Lung (tissue), 11 donors: ENCODE measurements at regions not wholly inside any gene's neighbourhood (a gene's known extent, or its start where the extent isn't known, plus 50 kb on each side); places are given as distances from the start of the nearest gene placed in this dataset.

Source experiments
- ATAC-seq: fragments of 200-7000 bp; cut with Tn5 transposase; one replicate; pipeline ENCODE4 v1.9.1; 2020; ENCODE audit warnings: moderate number of reproducible peaks; ENCODE audit not compliant: insufficient read depth, low FRiP score
- DNase-seq, 3 donors: peaks; one replicate each; pipeline ENCODE4 v3.0.0-alpha.2; 2013 to 2017
- H3K27ac ChIP-seq, 2 donors: one replicate each; pipeline ENCODE4 v1.5.1; 2013; ENCODE audit warnings: mild to moderate bottlenecking in 2 of 2, moderate library complexity in 2 of 2, control low read depth in 1 of 2, inconsistent platforms in 1 of 2, low read depth in 1 of 2, low read length in 1 of 2
- H3K27me3 ChIP-seq, 3 donors: one replicate each; pipeline ENCODE4 v1.5.1; 2013; ENCODE audit warnings: low read length in 2 of 3; ENCODE audit not compliant: control insufficient read depth in 3 of 3, insufficient read depth in 3 of 3
- H3K36me3 ChIP-seq, 4 donors: one replicate each; pipeline ENCODE4 v1.5.1; 2013; ENCODE audit warnings: low read length in 4 of 4, mild to moderate bottlenecking in 1 of 4, moderate library complexity in 1 of 4; ENCODE audit not compliant: control insufficient read depth in 4 of 4, insufficient read depth in 4 of 4
- H3K4me1 ChIP-seq, 5 donors: one replicate each; pipeline ENCODE4 v1.5.1; 2013; ENCODE audit warnings: low read length in 5 of 5, mild to moderate bottlenecking in 2 of 5, moderate library complexity in 1 of 5; ENCODE audit not compliant: control insufficient read depth in 5 of 5, insufficient read depth in 5 of 5
- H3K4me3 ChIP-seq: one replicate; pipeline ENCODE4 v1.5.1; 2013; ENCODE audit warnings: mild to moderate bottlenecking, control low read depth, moderate library complexity
- H3K9ac ChIP-seq, 2 donors: one replicate each; pipeline ENCODE4 v1.5.1; 2013; ENCODE audit warnings: low read length in 2 of 2, control low read depth in 1 of 2; ENCODE audit not compliant: insufficient read depth in 1 of 2
- H3K9me3 ChIP-seq, 4 donors: one replicate each; pipeline ENCODE4 v1.5.1; 2013; ENCODE audit warnings: low read length in 3 of 4, mild to moderate bottlenecking in 1 of 4, moderate library complexity in 1 of 4; ENCODE audit not compliant: control insufficient read depth in 4 of 4, insufficient read depth in 3 of 4
- WGBS, 2 donors: extraction: QIAGEN DNeasy Blood & Tissue Kit; methylation state at CpG; one replicate each; pipeline ENCODE4 v1.1.7; 2013; 5-methylcytosine and 5-hydroxymethylcytosine counted together
- TF ChIP-seq, protein P1 (sequence below): IDR thresholded peaks from 2 replicates; pipeline ENCODE4 v1.5.1; 2012; ENCODE audit warnings: mild to moderate bottlenecking; ENCODE audit errors: control extremely low read depth, extremely low read depth
- donor health status: control.
- donor health status: control.
- donor health status: Bipolar disorder and iron deficiency.
- donor health status: healthy.
- donor health status: DM: yes; HTN: yes; CAD: no.

DNA sequence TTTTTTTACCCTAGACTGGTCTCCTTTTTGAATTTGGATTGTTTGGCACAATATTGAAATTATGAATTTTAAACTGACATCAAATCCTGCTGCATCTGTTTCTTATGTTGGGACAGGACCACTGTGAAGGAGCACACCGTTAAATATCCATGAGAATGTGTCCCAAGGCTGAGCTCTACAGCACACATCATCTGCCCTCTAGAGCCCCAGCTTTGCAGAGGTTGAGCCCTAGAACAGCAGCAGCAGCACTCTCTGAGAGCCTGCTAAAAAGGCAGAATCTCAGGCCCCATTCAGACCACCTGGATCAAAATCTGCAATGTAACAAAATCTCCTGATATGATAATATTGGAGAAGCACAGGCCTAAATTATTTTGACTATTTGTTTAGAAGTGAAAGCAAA lies 192.1 kb upstream of the CCN2 start:
- Histone ChIP-seq H3K4me1 (no peaks in the 10 kb centered on the region), H3K4me3 (no peak overlapping the region), H3K27me3 (no peaks in the 10 kb centered on the region), H3K9ac (no peak overlapping the region), H3K27ac (no peak overlapping the region), H3K36me3 (no peaks in the 10 kb centered on the region), H3K9me3 (no peaks in the 10 kb centered on the region)
- TF ChIP-seq, protein P1, sequence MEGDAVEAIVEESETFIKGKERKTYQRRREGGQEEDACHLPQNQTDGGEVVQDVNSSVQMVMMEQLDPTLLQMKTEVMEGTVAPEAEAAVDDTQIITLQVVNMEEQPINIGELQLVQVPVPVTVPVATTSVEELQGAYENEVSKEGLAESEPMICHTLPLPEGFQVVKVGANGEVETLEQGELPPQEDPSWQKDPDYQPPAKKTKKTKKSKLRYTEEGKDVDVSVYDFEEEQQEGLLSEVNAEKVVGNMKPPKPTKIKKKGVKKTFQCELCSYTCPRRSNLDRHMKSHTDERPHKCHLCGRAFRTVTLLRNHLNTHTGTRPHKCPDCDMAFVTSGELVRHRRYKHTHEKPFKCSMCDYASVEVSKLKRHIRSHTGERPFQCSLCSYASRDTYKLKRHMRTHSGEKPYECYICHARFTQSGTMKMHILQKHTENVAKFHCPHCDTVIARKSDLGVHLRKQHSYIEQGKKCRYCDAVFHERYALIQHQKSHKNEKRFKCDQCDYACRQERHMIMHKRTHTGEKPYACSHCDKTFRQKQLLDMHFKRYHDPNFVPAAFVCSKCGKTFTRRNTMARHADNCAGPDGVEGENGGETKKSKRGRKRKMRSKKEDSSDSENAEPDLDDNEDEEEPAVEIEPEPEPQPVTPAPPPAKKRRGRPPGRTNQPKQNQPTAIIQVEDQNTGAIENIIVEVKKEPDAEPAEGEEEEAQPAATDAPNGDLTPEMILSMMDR, result no peak
- ATAC-seq (no peak), DNase-seq (no peak)
- 64 to 71% methylated on average over 1 of the region's 1 CpG for WGBS, 2 donors

DNA sequence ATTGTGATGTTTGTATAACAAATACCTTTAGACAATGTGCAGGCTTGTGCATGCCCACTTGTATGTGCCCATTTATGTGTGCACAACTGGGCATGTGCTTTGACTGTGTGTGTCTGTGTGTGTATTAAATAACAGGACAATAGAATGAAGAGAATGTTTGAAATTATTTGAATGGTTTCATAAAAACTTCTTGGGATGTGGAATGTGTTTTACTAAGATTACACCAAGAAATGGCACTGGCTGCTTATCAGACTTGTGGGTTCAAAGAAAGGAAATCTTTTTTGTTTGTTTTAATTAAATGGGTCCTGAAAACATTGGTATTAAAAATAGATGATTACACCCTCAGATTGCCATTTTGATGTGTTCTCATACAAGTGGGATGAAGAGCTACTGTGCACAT lies 191.6 kb upstream of the CCN2 start:
- Histone ChIP-seq H3K27ac (no peak overlapping the region), H3K9ac (no peak overlapping the region), H3K27me3 (no peaks in the 10 kb centered on the region), H3K36me3 (no peaks in the 10 kb centered on the region), H3K4me3 (no peak overlapping the region), H3K4me1 (no peaks in the 10 kb centered on the region), H3K9me3 (no peaks in the 10 kb centered on the region)
- TF ChIP-seq, protein P1, result no peak
- no peak for DNase-seq
- no peak for ATAC-seq

- no peaks in the 10 kb centered on the region for H3K36me3 ChIP-seq
- ATAC-seq (no peak), DNase-seq (no peak)
- 67 to 74% methylated on average over 1 of the region's 1 CpG for WGBS, 2 donors
- H3K4me3 ChIP-seq, result no peak overlapping the region
- H3K9me3 ChIP-seq, result no peaks in the 10 kb centered on the region
- H3K9ac ChIP-seq, result no peak overlapping the region
- no peak overlapping the region for H3K27ac ChIP-seq
- H3K4me1 ChIP-seq, result no peaks in the 10 kb centered on the region
- TF ChIP-seq, protein P1, result no peak
- no peaks in the 10 kb centered on the region for H3K27me3 ChIP-seq
Measured at GRCh38 chr6:132142308-132142707, 191.1 kb upstream of the CCN2 start.

DNA sequence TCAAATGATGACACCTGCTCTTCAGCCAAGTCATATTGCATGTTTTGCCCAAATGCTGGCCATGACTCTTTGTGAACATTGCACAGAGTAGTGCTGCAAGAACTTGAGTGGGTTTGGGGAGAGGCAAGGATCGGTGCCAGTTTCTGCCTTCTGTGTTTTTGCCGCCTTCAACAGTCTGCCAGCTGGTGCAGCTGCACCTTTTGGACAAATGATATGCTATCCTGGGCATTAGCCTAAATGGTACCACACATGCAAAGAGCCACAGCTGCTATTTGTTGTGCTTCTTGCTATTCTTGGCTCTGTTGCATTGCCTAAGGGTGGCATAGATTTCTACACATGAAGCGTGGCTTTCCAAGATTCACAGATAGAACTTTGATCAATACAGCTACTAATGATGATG lies 189.0 kb upstream of the CCN2 start:
- no peak overlapping the region for H3K27ac ChIP-seq
- no peak overlapping the region for H3K9ac ChIP-seq
- H3K9me3 ChIP-seq, result no peaks in the 10 kb centered on the region
- no peaks in the 10 kb centered on the region for H3K36me3 ChIP-seq
- no peaks in the 10 kb centered on the region for H3K4me1 ChIP-seq
- no peak overlapping the region for H3K4me3 ChIP-seq
- 90 to 93% methylated on average over 3 of the region's 3 CpGs for WGBS, 2 donors
- TF ChIP-seq, protein P1, result no peak
- no peaks in the 10 kb centered on the region for H3K27me3 ChIP-seq
- DNase-seq (no peak), ATAC-seq (no peak)
